ENCODE measurements at regions not wholly inside any gene's neighbourhood (a gene's known extent, or its start where the extent isn't known, plus 50 kb on each side); places are given as distances from the start of the nearest gene placed in this dataset.

- Histone ChIP-seq H3K9ac (ENCODE audit: low read depth, low read length) (no peak overlapping the region), H2AK9ac (replicated peaks; ENCODE audit: low read depth, low read length, poor library complexity) (no peak overlapping the region), H3K9me1 (ENCODE audit: insufficient read depth, low read length) (no peaks in the 10 kb centered on the region), H3K4me3 (ENCODE audit: insufficient read depth, low read depth, low read length) (no peak overlapping the region), H2AFZ (replicated peaks; ENCODE audit: low read length, poor library complexity) (no peak overlapping the region), H3K27me3 (ENCODE audit: control insufficient read depth, insufficient read depth, low read length) (peaks cover 2% of the 10 kb centered on the region), H2BK5ac (ENCODE audit: low read depth, low read length, poor library complexity, severe bottlenecking) (no peak overlapping the region), H3K23ac (ENCODE audit: low read depth, low read length) (no peak overlapping the region), H3K56ac (ENCODE audit: extremely low read depth, insufficient read depth, low read length) (no peak overlapping the region), H2BK20ac (ENCODE audit: low read depth, low read length) (no peak overlapping the region), H3K4me1 (ENCODE audit: control insufficient read depth, insufficient read depth, low read length) (no peaks in the 10 kb centered on the region), H3K79me1 (ENCODE audit: low read depth in 1 of 2, low read length in 2 of 2) (no peaks in the 10 kb centered on the region), H4K5ac (ENCODE audit: low read depth, low read length) (no peak overlapping the region), H4K8ac (ENCODE audit: low read depth in 2 of 2, low read length in 2 of 2) (no peak overlapping the region), H3K4me2 (ENCODE audit: low read depth, low read length) (no peak overlapping the region), H4K91ac (ENCODE audit: insufficient read depth, low read depth, low read length) (no peak overlapping the region), H3K18ac (ENCODE audit: low read depth, low read length) (no peak overlapping the region), H3K9me3 (ENCODE audit: control insufficient read depth, insufficient read depth, low read length) (no peaks in the 10 kb centered on the region), H3K27ac (ENCODE audit: insufficient read depth, low read length) (no peak overlapping the region), H4K20me1 (ENCODE audit: insufficient read depth, low read length) (no peaks in the 10 kb centered on the region), H3K4ac (ENCODE audit: low read depth, low read length) (no peak overlapping the region), H2BK120ac (ENCODE audit: low read depth, low read length) (no peak overlapping the region), H3K14ac (replicated peaks; ENCODE audit: low read depth, low read length) (no peak overlapping the region), H2BK15ac (ENCODE audit: low read depth, low read length) (no peak overlapping the region), H3K36me3 (ENCODE audit: control insufficient read depth, insufficient read depth, low read length) (no peaks in the 10 kb centered on the region), H2AK5ac (ENCODE audit: low read depth, low read length) (no peak overlapping the region)
- BruUV-seq (replicated peaks): no TSS peak
- dilution Hi-C loops (cut with HindIII; ENCODE audit: low sequenced_read_pairs, unreplicated experiment) (no loop called here), in situ Hi-C loops (cut with MboI; ENCODE audit: low sequenced_read_pairs) (no loop called here), intact Hi-C loops (cut with micrococcal nuclease) (no loop called here)
- ATAC-seq (ENCODE audit: low read depth): no peak
- TF ChIP-seq USF2 (IDR thresholded peaks at IDR 0.05; ENCODE audit: low read depth, low read length) (no peak), RCOR1 (IDR thresholded peaks at IDR 0.05; ENCODE audit: insufficient replicate concordance, low read length) (no peak), POLR2A (IDR thresholded peaks at IDR 0.05; ENCODE audit: low read depth, low read length) (no peak), FOS (IDR thresholded peaks at IDR 0.05; ENCODE audit: low read depth, low read length) (no peak), CHD1 (IDR thresholded peaks at IDR 0.05; ENCODE audit: low read depth, low read length) (no peak), MAZ (IDR thresholded peaks at IDR 0.05; ENCODE audit: borderline replicate concordance, low read depth, low read length) (no peak), SMC3 (IDR thresholded peaks at IDR 0.05; ENCODE audit: low read depth, low read length) (no peak), CTCF (conservative IDR thresholded peaks at IDR 0.05; ENCODE audit: low read depth, low read length) (no peak), ELK1 (IDR thresholded peaks at IDR 0.05; ENCODE audit: borderline replicate concordance, low read depth, low read length) (no peak), CEBPB (IDR thresholded peaks at IDR 0.05; ENCODE audit: low read depth, low read length) (no peak), RFX5 (IDR thresholded peaks at IDR 0.05; ENCODE audit: low read depth, low read length) (no peak), NFE2L2 (IDR thresholded peaks at IDR 0.05; ENCODE audit: low read depth, low read length) (no peak), MAFK (IDR thresholded peaks at IDR 0.05; ENCODE audit: low read depth, low read length) (no peak), MXI1 (IDR thresholded peaks at IDR 0.05; ENCODE audit: borderline replicate concordance, low read depth, low read length) (no peak), BHLHE40 (IDR thresholded peaks at IDR 0.05; ENCODE audit: low read depth, low read length) (no peak), RAD21 (IDR thresholded peaks at IDR 0.05; ENCODE audit: low read length) (no peak)
- no CpG with 5 or more reads among the region's 3 CpGs for WGBS, 2 experiments (ENCODE audit: extremely low coverage in 2 of 2, insufficient read length in 1 of 2)
- no peak for DNase-seq
- CTCF ChIA-PET: no interaction called here
- POLR2A ChIA-PET (ENCODE audit: unreplicated experiment): no interaction called here
Observed at GRCh38 chr4:79689740-79690139, 281.7 kb upstream of the GK2 start.

Measured in IMR-90 (cell line).